ENCODE measurements at regions not wholly inside any gene's neighbourhood (a gene's known extent, or its start where the extent isn't known, plus 50 kb on each side); places are given as distances from the start of the nearest gene placed in this dataset.

DNA sequence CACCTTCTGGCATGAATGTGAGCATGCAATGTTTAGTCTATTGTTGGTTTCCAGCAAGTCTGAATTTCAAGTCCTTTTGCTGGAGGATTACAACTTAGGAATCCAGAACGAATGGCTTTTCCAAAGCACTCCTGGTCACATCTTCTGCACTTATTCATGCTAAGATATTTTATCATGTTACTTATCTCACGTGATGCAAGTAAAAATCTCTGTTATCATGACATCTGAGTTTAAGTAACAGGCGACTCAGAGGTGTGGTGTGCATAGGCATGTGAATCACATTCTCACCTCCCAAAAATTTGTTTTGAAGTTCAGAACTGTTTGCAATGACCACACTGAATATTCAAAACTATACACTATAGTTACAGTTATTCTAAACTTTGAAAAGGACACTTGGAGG is 204.8 kb upstream of the FGGY start:
- intact Hi-C loops (cut with DNase I; ENCODE audit: low total_unique reads), result no loop called here
- H3K27ac ChIP-seq, result no peak overlapping the region
- no peaks in the 10 kb centered on the region for H3K36me3 ChIP-seq
- no peaks in the 10 kb centered on the region for H3K27me3 ChIP-seq
- H3K4me1 ChIP-seq, result no peaks in the 10 kb centered on the region
- H3K9me3 ChIP-seq, result no peaks in the 10 kb centered on the region
- H3K4me3 ChIP-seq, result no peak overlapping the region
- DNase-seq, result no peak
- TF ChIP-seq, protein P1, sequence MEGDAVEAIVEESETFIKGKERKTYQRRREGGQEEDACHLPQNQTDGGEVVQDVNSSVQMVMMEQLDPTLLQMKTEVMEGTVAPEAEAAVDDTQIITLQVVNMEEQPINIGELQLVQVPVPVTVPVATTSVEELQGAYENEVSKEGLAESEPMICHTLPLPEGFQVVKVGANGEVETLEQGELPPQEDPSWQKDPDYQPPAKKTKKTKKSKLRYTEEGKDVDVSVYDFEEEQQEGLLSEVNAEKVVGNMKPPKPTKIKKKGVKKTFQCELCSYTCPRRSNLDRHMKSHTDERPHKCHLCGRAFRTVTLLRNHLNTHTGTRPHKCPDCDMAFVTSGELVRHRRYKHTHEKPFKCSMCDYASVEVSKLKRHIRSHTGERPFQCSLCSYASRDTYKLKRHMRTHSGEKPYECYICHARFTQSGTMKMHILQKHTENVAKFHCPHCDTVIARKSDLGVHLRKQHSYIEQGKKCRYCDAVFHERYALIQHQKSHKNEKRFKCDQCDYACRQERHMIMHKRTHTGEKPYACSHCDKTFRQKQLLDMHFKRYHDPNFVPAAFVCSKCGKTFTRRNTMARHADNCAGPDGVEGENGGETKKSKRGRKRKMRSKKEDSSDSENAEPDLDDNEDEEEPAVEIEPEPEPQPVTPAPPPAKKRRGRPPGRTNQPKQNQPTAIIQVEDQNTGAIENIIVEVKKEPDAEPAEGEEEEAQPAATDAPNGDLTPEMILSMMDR (IDR thresholded peaks at IDR 0.05), result no peak

DNA sequence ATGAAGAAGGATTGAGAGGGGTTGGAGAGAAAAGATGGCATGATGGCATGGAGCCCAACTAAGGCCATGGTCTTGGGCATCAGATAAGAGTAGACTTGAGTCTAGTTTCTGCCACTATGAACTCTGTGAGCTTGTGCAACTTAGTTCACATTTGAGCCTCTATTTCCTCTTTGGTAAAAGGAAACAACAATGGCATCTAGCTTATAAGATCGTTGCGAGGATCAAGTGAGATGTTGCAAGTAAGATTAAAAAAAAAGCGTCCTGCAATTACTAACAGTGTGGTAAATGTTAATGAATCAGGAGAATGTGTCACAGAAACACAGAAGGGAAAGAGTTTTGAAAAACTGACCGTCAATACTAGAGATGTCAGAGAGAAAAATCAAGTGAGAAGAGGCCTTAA is 202.9 kb upstream of the FGGY start:
- Histone ChIP-seq H3K36me3 (no peaks in the 10 kb centered on the region), H3K27me3 (no peaks in the 10 kb centered on the region)

DNA sequence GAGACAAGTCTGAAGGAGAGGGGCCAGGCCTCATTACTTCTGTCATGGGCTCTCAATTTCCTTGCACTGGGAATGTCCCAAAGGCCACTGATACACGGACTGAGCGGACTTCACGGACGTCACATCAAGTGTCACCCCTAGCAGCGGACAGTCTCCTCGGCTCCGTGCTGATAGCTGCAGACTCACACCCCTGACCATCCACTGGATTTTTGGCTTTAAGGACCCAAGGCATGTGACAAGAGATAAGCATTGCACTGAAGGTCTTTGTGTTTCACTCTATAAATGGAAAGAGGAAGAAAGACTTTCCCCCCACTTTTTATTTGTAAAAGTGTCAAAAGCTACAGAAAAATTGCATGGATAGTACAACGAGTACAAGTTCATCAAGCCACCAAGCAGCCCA is 200.4 kb upstream of the FGGY start:
- no peak overlapping the region for H3K4me3 ChIP-seq
- H3K27me3 ChIP-seq, result no peaks in the 10 kb centered on the region
- H3K4me1 ChIP-seq, result no peaks in the 10 kb centered on the region
- TF ChIP-seq POLR2A (IDR thresholded peaks at IDR 0.05), result no peak
- TF ChIP-seq, protein P1 (IDR thresholded peaks at IDR 0.05), result no peak
- H3K9me3 ChIP-seq, result no peaks in the 10 kb centered on the region
- no peak overlapping the region for H3K27ac ChIP-seq
- intact Hi-C loops (cut with DNase I; ENCODE audit: low total_unique reads), result no loop called here
- H3K36me3 ChIP-seq, result no peaks in the 10 kb centered on the region
- no peak for DNase-seq

More for the DNA sequence above, 202.9 kb upstream of the FGGY start:
- Histone ChIP-seq H3K4me1 (no peaks in the 10 kb centered on the region), H3K9me3 (no peaks in the 10 kb centered on the region), H3K4me3 (no peak overlapping the region), H3K27ac (no peak overlapping the region)
- TF ChIP-seq, protein P1 (IDR thresholded peaks at IDR 0.05), result no peak
- no peak for TF ChIP-seq POLR2A (IDR thresholded peaks at IDR 0.05)
- intact Hi-C loops (cut with DNase I; ENCODE audit: low total_unique reads), result no loop called here
- no peak for DNase-seq

DNA sequence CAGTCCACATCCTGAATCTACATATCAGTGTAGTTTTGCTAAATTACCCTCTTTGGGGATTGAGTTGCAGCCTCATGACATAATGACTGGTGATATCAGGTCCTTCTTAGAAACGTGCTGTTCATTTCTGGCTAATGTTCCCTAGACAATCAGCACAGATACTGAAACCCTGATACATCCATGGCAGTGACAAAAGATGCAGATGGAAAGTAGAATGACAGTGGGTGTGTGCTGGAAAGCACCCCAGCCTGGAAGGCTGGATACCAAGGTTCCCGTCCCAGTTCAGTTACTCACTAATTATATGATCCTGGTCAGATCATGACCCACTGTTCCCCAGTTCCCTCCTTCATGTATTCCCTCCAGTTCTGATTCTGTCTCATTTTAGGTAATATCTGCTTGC is 198.2 kb upstream of the FGGY start:
- no peak for DNase-seq
- no peaks in the 10 kb centered on the region for H3K9me3 ChIP-seq
- H3K4me3 ChIP-seq, result no peak overlapping the region
- no peaks in the 10 kb centered on the region for H3K36me3 ChIP-seq
- intact Hi-C loops (cut with DNase I; ENCODE audit: low total_unique reads), result no loop called here
- H3K27me3 ChIP-seq, result no peaks in the 10 kb centered on the region
- no peaks in the 10 kb centered on the region for H3K4me1 ChIP-seq
- TF ChIP-seq POLR2A (IDR thresholded peaks at IDR 0.05), result no peak
- TF ChIP-seq, protein P1 (IDR thresholded peaks at IDR 0.05), result no peak
- H3K27ac ChIP-seq, result peak overlapping the region in 1 of 2 donors; percentile 5

DNA sequence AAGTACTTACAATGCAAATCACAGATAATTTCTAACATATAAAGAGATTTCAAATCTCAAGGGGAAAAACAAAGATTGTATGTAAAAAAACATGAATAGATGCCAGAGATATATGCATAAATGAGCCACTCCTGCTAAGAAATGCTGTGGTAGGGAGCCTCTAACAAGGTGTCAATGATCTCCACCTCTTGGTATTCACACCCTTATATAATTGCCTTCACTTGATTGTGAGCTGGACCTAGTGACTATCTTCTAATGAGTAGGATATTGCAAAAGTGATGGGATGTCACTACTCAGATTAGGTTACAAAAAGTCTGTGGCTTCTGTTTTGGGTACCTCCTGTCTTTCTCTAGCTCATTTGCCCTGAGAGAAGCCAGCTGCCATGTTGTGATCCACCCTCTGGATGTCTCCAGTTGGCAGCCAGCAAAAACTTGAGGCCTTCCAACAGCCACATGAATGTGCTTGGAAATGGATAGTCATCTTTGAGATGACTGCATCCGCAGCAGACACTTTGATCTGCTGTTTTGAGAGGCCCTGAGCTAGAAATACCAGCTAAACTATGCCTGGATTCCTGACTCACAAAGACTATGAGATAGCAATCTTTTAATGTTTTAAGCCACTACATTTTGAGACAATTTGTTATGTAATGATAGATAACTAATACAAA is 196.1 kb upstream of the FGGY start:
- H3K27me3 ChIP-seq, result no peaks in the 10 kb centered on the region
- no peak for DNase-seq
- TF ChIP-seq, protein P1 (IDR thresholded peaks at IDR 0.05), result no peak
- TF ChIP-seq POLR2A (IDR thresholded peaks at IDR 0.05), result no peak
- no peaks in the 10 kb centered on the region for H3K9me3 ChIP-seq
- H3K36me3 ChIP-seq, result no peaks in the 10 kb centered on the region
- no peaks in the 10 kb centered on the region for H3K4me1 ChIP-seq
- H3K27ac ChIP-seq, result no peak overlapping the region
- H3K4me3 ChIP-seq, result no peak overlapping the region
- intact Hi-C loops (cut with DNase I; ENCODE audit: low total_unique reads), result no loop called here

All from uterus (tissue), 3 donors.